ENCODE measurements at regions not wholly inside any gene's neighbourhood (a gene's known extent, or its start where the extent isn't known, plus 50 kb on each side); places are given as distances from the start of the nearest gene placed in this dataset.

DNA sequence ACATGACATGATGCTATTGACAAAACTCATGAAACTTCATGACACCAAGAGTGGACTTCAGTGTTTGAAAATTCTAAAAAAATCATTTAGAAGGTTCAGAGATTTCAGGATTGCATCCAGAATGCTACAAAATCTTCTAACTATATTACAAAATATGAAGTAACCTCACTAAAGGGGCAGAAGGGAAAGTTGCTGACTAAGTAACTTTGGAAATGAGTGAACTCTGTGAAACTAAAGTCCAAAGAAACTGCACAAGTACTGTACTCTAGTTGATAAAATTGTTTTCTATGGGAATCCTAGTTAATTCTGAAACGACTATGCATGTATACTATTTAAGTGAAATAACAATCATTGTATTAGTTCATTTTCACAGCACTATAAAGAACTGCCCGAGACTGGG lies 184.4 kb downstream of the LYPLAL1 start:
- Mint-ChIP-seq H3K4me1 (ENCODE audit: unreplicated experiment) (peaks cover 14% of the 10 kb centered on the region), H3K36me3 (ENCODE audit: low read depth, unreplicated experiment) (no peaks in the 10 kb centered on the region), H3K27ac (ENCODE audit: unreplicated experiment) (no peak overlapping the region), H3K9me3 (ENCODE audit: unreplicated experiment) (no peaks in the 10 kb centered on the region), H3K27me3 (ENCODE audit: unreplicated experiment) (no peaks in the 10 kb centered on the region), H3K4me3 (ENCODE audit: unreplicated experiment) (no peak overlapping the region)
- TF ChIP-seq CTCF (IDR thresholded peaks at IDR 0.05; ENCODE audit: unreplicated experiment), result no peak
- no peak for DNase-seq (ENCODE audit: low spot score)

- no peak overlapping the region for H3K27ac Mint-ChIP-seq (ENCODE audit: unreplicated experiment)
- H3K9me3 Mint-ChIP-seq (ENCODE audit: unreplicated experiment), result no peaks in the 10 kb centered on the region
- H3K27me3 Mint-ChIP-seq (ENCODE audit: unreplicated experiment), result no peaks in the 10 kb centered on the region
- no peaks in the 10 kb centered on the region for H3K36me3 Mint-ChIP-seq (ENCODE audit: low read depth, unreplicated experiment)
- H3K4me1 Mint-ChIP-seq (ENCODE audit: unreplicated experiment), result no peaks in the 10 kb centered on the region
- no peak overlapping the region for H3K4me3 Mint-ChIP-seq (ENCODE audit: unreplicated experiment)
- TF ChIP-seq CTCF (IDR thresholded peaks at IDR 0.05; ENCODE audit: unreplicated experiment), result no peak
- no peak for DNase-seq (ENCODE audit: low spot score)
These were observed 181.3 kb downstream of the LYPLAL1 start for GRCh38 chr1:219354962-219355361.

DNA sequence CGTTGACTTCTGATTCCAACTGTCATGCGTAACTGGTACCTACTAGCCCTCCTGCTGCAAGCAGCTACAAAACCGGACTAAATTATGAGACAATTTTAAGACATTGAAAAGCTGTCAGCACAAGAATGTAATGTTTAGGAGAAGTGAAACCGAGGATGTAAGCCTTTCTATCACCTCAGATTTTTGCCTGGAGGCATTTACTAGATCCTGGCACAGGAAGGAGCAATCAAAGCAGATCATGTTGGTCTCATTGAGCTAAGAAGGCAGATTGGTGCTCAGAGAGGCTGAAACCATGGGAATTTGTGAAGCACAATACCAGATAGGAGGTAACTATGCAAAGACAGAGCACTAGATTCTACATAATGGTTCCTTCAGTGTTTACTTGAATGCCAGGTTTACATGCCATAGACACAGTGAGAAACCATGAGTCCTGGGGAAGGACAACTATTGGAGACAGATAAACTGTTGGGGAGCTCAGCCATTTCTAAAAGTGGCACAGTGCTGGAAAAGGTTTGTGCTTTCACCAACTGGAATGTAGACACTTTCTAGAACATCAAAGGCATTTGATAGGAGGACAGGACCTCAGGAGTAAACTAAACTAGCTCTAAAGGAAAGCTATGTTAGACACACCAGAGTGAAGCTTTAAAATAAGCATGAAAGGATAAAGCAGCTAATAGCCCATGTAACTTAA lies 179.4 kb downstream of the LYPLAL1 start:
- Mint-ChIP-seq H3K4me1 (ENCODE audit: unreplicated experiment) (no peaks in the 10 kb centered on the region), H3K27ac (ENCODE audit: unreplicated experiment) (no peak overlapping the region)

DNA sequence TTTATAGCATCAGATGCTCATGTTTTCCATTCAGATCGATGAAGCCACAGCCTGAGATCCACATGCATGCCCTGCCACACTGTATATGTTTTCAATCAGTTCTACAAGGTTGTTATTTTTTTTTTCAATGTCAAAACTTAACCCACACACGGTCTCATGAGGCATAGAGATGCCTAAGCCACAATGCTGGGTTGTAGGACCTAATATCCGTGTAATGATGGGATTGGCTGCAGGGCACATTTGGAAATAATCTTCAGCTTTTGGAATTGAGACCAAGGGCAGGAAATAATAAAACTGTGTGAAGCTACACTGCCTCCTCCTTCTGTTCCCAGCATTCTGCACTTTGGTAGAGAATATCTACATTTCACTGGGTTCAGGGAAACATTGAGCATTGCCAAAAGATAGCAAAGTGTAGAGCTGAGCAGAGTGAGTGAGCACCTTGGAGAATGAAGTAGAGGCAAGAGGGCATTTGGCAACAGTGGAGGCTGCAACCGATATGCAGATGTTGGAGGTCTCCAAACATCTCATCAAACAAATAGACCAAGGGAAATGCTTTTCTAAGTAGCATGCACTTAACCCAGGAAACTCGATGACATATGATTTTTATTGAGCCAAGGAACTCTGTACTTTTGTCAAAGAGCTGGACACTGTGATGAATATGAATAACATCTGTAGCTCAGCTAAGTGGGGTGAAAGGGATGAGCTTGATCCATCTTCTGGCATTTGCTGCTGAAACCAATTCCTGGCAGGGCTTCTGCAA lies 176.7 kb downstream of the LYPLAL1 start:
- H3K27me3 Mint-ChIP-seq (ENCODE audit: unreplicated experiment), result no peaks in the 10 kb centered on the region
- no peak for DNase-seq (ENCODE audit: low spot score)

More for the DNA sequence above, 179.4 kb downstream of the LYPLAL1 start:
- Mint-ChIP-seq H3K27me3 (ENCODE audit: unreplicated experiment) (no peaks in the 10 kb centered on the region), H3K36me3 (ENCODE audit: low read depth, unreplicated experiment) (no peaks in the 10 kb centered on the region), H3K9me3 (ENCODE audit: unreplicated experiment) (no peaks in the 10 kb centered on the region), H3K4me3 (ENCODE audit: unreplicated experiment) (no peak overlapping the region)
- no peak for DNase-seq (ENCODE audit: low spot score)
- no peak for TF ChIP-seq CTCF (IDR thresholded peaks at IDR 0.05; ENCODE audit: unreplicated experiment)

More for the DNA sequence above, 176.7 kb downstream of the LYPLAL1 start:
- Mint-ChIP-seq H3K27ac (ENCODE audit: unreplicated experiment) (no peak overlapping the region), H3K4me1 (ENCODE audit: unreplicated experiment) (no peaks in the 10 kb centered on the region), H3K9me3 (ENCODE audit: unreplicated experiment) (peaks cover 7% of the 10 kb centered on the region), H3K36me3 (ENCODE audit: low read depth, unreplicated experiment) (no peaks in the 10 kb centered on the region), H3K4me3 (ENCODE audit: unreplicated experiment) (no peak overlapping the region)
- TF ChIP-seq CTCF (IDR thresholded peaks at IDR 0.05; ENCODE audit: unreplicated experiment), result no peak

Measured in endothelial cell (in vitro differentiated cells).